Glomerular visceral epithelial cell (primary cell): ENCODE measurements at regions not wholly inside any gene's neighbourhood (a gene's known extent, or its start where the extent isn't known, plus 50 kb on each side); places are given as distances from the start of the nearest gene placed in this dataset.

Source experiments
- DNase-seq: peaks from one replicate; pipeline ENCODE4 v3.0.0-alpha.2; 2016; ENCODE audit errors: extremely low spot score

GRCh38 chr12:93154753-93155480 is 222.8 kb upstream of the NUDT4 start:
- no peak for DNase-seq

GRCh38 chr12:93156086-93156716 is 221.5 kb upstream of the NUDT4 start:
- no peak for DNase-seq

GRCh38 chr12:93157279-93157678 is 220.4 kb upstream of the NUDT4 start:
- DNase-seq: no peak

- no peak for DNase-seq
Observed at GRCh38 chr12:93158065-93158843, 219.5 kb upstream of the NUDT4 start.

- no peak for DNase-seq
Observed at GRCh38 chr12:93163260-93164036, 214.3 kb upstream of the NUDT4 start.

- DNase-seq: no peak
Observed at GRCh38 chr12:93164103-93164880, 213.4 kb upstream of the NUDT4 start.

- DNase-seq: no peak
Observed at GRCh38 chr12:93165384-93165932, 212.3 kb upstream of the NUDT4 start.

- no peak for DNase-seq
Observed at GRCh38 chr12:93166541-93167307, 211.0 kb upstream of the NUDT4 start.

- no peak for DNase-seq
Observed at GRCh38 chr12:93167331-93167730, 210.4 kb upstream of the NUDT4 start.

GRCh38 chr12:93167841-93168492 is 209.8 kb upstream of the NUDT4 start:
- DNase-seq: no peak

- no peak for DNase-seq
Observed at GRCh38 chr12:93168751-93169150, 209.0 kb upstream of the NUDT4 start.

- no peak for DNase-seq
Observed at GRCh38 chr12:93169536-93169935, 208.2 kb upstream of the NUDT4 start.

- DNase-seq: no peak
Observed at GRCh38 chr12:93170928-93171327, 206.8 kb upstream of the NUDT4 start.

- DNase-seq: peak; percentile 37
Observed at GRCh38 chr12:93173178-93173957, 204.4 kb upstream of the NUDT4 start.

GRCh38 chr12:93174048-93174447 is 203.7 kb upstream of the NUDT4 start:
- DNase-seq: no peak

- no peak for DNase-seq
Observed at GRCh38 chr12:93174473-93174872, 203.3 kb upstream of the NUDT4 start.

- DNase-seq: no peak
Observed at GRCh38 chr12:93176165-93176564, 201.6 kb upstream of the NUDT4 start.

GRCh38 chr12:93176610-93177126 is 201.1 kb upstream of the NUDT4 start:
- DNase-seq: no peak
